Thyroid gland (tissue), 4 donors: ENCODE measurements at regions not wholly inside any gene's neighbourhood (a gene's known extent, or its start where the extent isn't known, plus 50 kb on each side); places are given as distances from the start of the nearest gene placed in this dataset.

ENCODE experiments used
- DNase-seq, 2 donors: peaks; one replicate each; pipeline ENCODE4 v3.0.0-alpha.2; 2019
- H3K27ac ChIP-seq, 3 donors: fragments of 200-600 bp; sonication (generic); 1 replicate in 2 of 3; 2 replicates in 1 of 3; pipeline ENCODE4 v1.5.1; 2016 to 2019; ENCODE audit warnings: mild to moderate bottlenecking in 1 of 3, moderate library complexity in 1 of 3
- H3K27me3 ChIP-seq: fragments of 200-600 bp; sonication (generic); one replicate; pipeline ENCODE4 v1.5.1; 2019
- H3K36me3 ChIP-seq, 2 donors: fragments of 200-600 bp; sonication (generic); one replicate each; pipeline ENCODE4 v1.5.1; 2016 to 2019
- H3K4me1 ChIP-seq, 2 donors: fragments of 200-600 bp; sonication (generic); one replicate each; pipeline ENCODE4 v1.5.1; 2017 to 2019
- H3K4me3 ChIP-seq, 3 donors: fragments of 200-600 bp; sonication (generic); replicated peaks in 1 of 3; 1 replicate in 2 of 3; 2 replicates in 1 of 3; pipeline ENCODE4 v1.5.1; 2016; ENCODE audit warnings: mild to moderate bottlenecking in 1 of 3
- H3K9me3 ChIP-seq: fragments of 200-600 bp; sonication (generic); one replicate; pipeline ENCODE4 v1.5.1; 2017
- CTCF ChIP-seq, 6 experiments: fragments of 200-600 bp in 3 of 6; fragments of 450-650 bp in 3 of 6; sonication (generic) in 3 of 6; IDR thresholded peaks; one replicate each; pipeline ENCODE4 v1.5.1; 2016 to 2019; ENCODE audit warnings: antibody characterized with exemption in 6 of 6, mild to moderate bottlenecking in 2 of 6, inconsistent platforms in 1 of 6, moderate library complexity in 1 of 6
- POLR2A ChIP-seq, 2 donors: fragments of 450-650 bp; IDR thresholded peaks; one replicate each; pipeline ENCODE4 v1.6.1; 2017; ENCODE audit warnings: antibody characterized with exemption in 2 of 2, mild to moderate bottlenecking in 2 of 2, moderate library complexity in 1 of 2
- WGBS, 2 donors: methylation state at CpG; one replicate each; pipeline ENCODE4 v1.1.5; 2017; 5-methylcytosine and 5-hydroxymethylcytosine counted together
- intact Hi-C: fragments of 100-400 bp; cut with DNase I; formaldehyde crosslinking; loops from one replicate; pipeline ENCODE4 v1.15.1; 2023

- 80 to 82% methylated on average over 1 of the region's 1 CpG for WGBS, 2 donors
- intact Hi-C loops = no loop called here
- H3K36me3 ChIP-seq = no peaks in the 10 kb centered on the region
- no peak overlapping the region for H3K27ac ChIP-seq
- no peaks in the 10 kb centered on the region for H3K27me3 ChIP-seq
- DNase-seq = no peak
- H3K4me3 ChIP-seq = no peak overlapping the region
- TF ChIP-seq POLR2A (IDR thresholded peaks at IDR 0.05) (no peak), CTCF (IDR thresholded peaks at IDR 0.05) (no peak)
- H3K4me1 ChIP-seq = no peaks in the 10 kb centered on the region
- H3K9me3 ChIP-seq = no peaks in the 10 kb centered on the region
These were observed 466.1 kb upstream of the LINC00305 start for GRCh38 chr18:64615021-64615420.

GRCh38 chr18:64614446-64614845 lies 465.6 kb upstream of the LINC00305 start:
- DNase-seq = no peak
- H3K27me3 ChIP-seq = no peaks in the 10 kb centered on the region
- 84 to 91% methylated on average over 1 of the region's 1 CpG for WGBS, 2 donors
- H3K4me1 ChIP-seq = no peaks in the 10 kb centered on the region
- TF ChIP-seq CTCF (IDR thresholded peaks at IDR 0.05) (no peak), POLR2A (IDR thresholded peaks at IDR 0.05) (no peak)
- no peaks in the 10 kb centered on the region for H3K9me3 ChIP-seq
- no peaks in the 10 kb centered on the region for H3K36me3 ChIP-seq
- no peak overlapping the region for H3K27ac ChIP-seq
- H3K4me3 ChIP-seq = no peak overlapping the region
- intact Hi-C loops = no loop called here

GRCh38 chr18:64592246-64592645 lies 443.4 kb upstream of the LINC00305 start:
- 89 to 91% methylated on average over 1 of the region's 1 CpG for WGBS, 2 donors
- TF ChIP-seq CTCF (IDR thresholded peaks at IDR 0.05) (no peak), POLR2A (IDR thresholded peaks at IDR 0.05) (no peak)

GRCh38 chr18:64589000-64589399 lies 440.1 kb upstream of the LINC00305 start:
- Histone ChIP-seq H3K4me3 (no peak overlapping the region), H3K9me3 (no peaks in the 10 kb centered on the region), H3K27me3 (no peaks in the 10 kb centered on the region), H3K27ac (no peak overlapping the region), H3K4me1 (no peaks in the 10 kb centered on the region), H3K36me3 (no peaks in the 10 kb centered on the region)
- TF ChIP-seq POLR2A (IDR thresholded peaks at IDR 0.05) (no peak), CTCF (IDR thresholded peaks at IDR 0.05) (no peak)
- no peak for DNase-seq
- intact Hi-C loops = no loop called here
- WGBS, 2 donors = 65 to 86% methylated on average over 3 of the region's 3 CpGs

More at GRCh38 chr18:64592246-64592645, 443.4 kb upstream of the LINC00305 start:
- Histone ChIP-seq H3K9me3 (no peaks in the 10 kb centered on the region), H3K27ac (no peak overlapping the region), H3K4me3 (no peak overlapping the region), H3K27me3 (no peaks in the 10 kb centered on the region), H3K4me1 (no peaks in the 10 kb centered on the region), H3K36me3 (no peaks in the 10 kb centered on the region)
- DNase-seq = no peak
- intact Hi-C loops = no loop called here

GRCh38 chr18:64566456-64566855 lies 417.6 kb upstream of the LINC00305 start:
- H3K27me3 ChIP-seq = no peaks in the 10 kb centered on the region
- 62 to 88% methylated on average over 2 of the region's 2 CpGs for WGBS, 2 donors
- DNase-seq = no peak
- TF ChIP-seq POLR2A (IDR thresholded peaks at IDR 0.05) (no peak), CTCF (IDR thresholded peaks at IDR 0.05) (no peak)
- no peaks in the 10 kb centered on the region for H3K36me3 ChIP-seq
- intact Hi-C loops = no loop called here
- H3K4me1 ChIP-seq = no peaks in the 10 kb centered on the region
- no peaks in the 10 kb centered on the region for H3K9me3 ChIP-seq
- no peak overlapping the region for H3K4me3 ChIP-seq
- no peak overlapping the region for H3K27ac ChIP-seq
